GM06990 (cell line): ENCODE measurements at regions not wholly inside any gene's neighbourhood (a gene's known extent, or its start where the extent isn't known, plus 50 kb on each side); places are given as distances from the start of the nearest gene placed in this dataset.

Experiments used
- DNase-seq: peaks from one replicate; pipeline ENCODE4 v3.0.0-alpha.2; 2011; ENCODE audit not compliant: insufficient read length; ENCODE audit errors: extremely low read depth
- H3K27me3 ChIP-seq: replicated peaks from 2 replicates; pipeline ENCODE4 v1.6.0; 2011; ENCODE audit warnings: low read length; ENCODE audit not compliant: control insufficient read depth, insufficient read depth
- H3K36me3 ChIP-seq: 2 replicates; pipeline ENCODE4 v1.5.1; 2011; ENCODE audit warnings: low read length; ENCODE audit not compliant: control insufficient read depth, insufficient read depth
- H3K4me3 ChIP-seq: replicated peaks from 2 replicates; pipeline ENCODE4 v1.5.1; 2011; ENCODE audit warnings: low read depth, mild to moderate bottlenecking, control low read depth, low read length
- TF ChIP-seq, protein P1 (sequence below): IDR thresholded peaks from 2 replicates; pipeline ENCODE4 v1.5.1; 2011; ENCODE audit warnings: low read length, control low read depth, mild to moderate bottlenecking, inconsistent platforms; ENCODE audit not compliant: insufficient read depth, poor library complexity, severe bottlenecking

DNA sequence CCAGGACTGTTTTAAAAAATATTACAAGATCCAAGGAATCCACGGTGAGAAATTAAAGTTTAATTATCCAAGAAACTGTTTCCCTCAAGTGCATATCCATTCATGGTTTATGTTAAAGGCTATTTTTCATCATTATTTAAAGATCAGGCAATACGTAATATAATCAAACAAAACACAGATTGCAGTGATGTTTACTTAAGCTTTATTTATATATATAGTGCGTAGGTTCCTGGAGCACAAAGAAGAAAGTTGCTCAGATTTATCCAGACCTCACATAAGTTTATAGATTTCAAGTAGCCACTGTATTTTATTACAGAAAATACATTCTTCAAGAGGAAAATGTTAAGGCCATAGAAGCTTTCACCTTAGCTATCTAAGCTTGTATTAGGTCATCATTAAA is 210.0 kb upstream of the KLF14 start:
- peaks cover 13% of the 10 kb centered on the region for H3K36me3 ChIP-seq
- no peak overlapping the region for H3K4me3 ChIP-seq
- TF ChIP-seq, protein P1, sequence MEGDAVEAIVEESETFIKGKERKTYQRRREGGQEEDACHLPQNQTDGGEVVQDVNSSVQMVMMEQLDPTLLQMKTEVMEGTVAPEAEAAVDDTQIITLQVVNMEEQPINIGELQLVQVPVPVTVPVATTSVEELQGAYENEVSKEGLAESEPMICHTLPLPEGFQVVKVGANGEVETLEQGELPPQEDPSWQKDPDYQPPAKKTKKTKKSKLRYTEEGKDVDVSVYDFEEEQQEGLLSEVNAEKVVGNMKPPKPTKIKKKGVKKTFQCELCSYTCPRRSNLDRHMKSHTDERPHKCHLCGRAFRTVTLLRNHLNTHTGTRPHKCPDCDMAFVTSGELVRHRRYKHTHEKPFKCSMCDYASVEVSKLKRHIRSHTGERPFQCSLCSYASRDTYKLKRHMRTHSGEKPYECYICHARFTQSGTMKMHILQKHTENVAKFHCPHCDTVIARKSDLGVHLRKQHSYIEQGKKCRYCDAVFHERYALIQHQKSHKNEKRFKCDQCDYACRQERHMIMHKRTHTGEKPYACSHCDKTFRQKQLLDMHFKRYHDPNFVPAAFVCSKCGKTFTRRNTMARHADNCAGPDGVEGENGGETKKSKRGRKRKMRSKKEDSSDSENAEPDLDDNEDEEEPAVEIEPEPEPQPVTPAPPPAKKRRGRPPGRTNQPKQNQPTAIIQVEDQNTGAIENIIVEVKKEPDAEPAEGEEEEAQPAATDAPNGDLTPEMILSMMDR, result no peak
- H3K27me3 ChIP-seq, result no peaks in the 10 kb centered on the region
- DNase-seq, result no peak

DNA sequence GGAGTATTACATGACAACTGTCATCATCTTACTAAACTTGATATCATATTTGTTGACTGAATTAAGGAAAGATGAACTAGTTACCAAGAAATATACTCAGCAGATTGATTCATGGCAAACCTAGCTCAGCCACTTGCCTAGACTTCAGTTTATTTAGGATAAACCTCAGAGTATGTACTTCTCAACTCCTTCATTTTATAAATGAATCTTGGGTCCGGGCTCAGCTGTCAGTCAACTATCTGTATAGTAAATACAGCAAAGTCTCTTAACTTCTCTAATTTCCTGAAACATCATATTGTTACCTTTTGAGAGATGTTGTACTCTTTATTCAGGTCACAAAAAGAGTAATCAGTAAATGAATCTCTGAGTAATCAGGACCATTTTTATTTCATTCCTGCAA is 211.0 kb upstream of the KLF14 start:
- Histone ChIP-seq H3K36me3 (peaks cover 13% of the 10 kb centered on the region), H3K27me3 (no peaks in the 10 kb centered on the region), H3K4me3 (no peak overlapping the region)
- DNase-seq, result no peak
- TF ChIP-seq, protein P1, result no peak

DNA sequence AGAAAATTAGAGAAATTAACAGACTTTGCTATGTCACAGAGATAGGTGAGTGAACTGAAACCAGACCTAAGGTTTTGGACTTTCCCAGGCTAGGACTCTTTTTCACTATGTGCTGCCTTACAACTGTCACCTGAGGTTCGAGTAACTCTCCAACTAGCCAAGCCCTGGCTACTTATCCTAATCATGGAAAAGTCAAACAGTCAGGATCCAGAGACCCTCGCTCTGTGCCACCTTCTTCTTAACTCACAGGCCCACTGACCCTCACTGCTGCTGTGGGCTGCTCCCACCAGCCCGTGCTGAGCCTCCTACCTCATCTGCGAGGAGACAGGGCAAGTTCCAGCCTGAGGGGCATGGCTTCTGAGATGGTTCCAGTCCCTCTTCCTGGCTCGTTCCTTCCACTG is 211.4 kb upstream of the KLF14 start:
- TF ChIP-seq, protein P1, result no peak
- DNase-seq, result peak; percentile 28
- Histone ChIP-seq H3K27me3 (no peaks in the 10 kb centered on the region), H3K36me3 (peaks cover 13% of the 10 kb centered on the region), H3K4me3 (peak overlapping the region; percentile 26; the same call in 1 of the 2 replicates)

DNA sequence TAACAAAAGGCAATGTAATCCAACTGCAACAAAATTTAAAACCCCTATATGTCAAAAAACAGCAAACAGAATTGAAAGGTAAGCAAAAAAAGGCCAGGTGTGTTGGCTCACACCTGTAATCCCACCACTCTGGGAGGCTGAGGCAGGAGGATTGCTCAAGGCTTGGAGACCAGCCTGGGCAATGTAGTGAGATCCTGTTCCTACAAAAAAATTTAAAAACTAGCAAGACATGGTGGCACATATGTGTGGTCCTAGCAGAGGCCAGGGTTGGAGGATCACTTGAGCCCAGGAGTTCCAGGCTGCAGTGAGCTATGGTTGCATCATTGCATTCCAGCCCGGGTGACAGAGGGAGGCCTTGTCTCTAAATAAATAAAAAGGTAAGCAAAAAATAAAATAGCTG is 212.1 kb upstream of the KLF14 start:
- TF ChIP-seq, protein P1, result no peak
- Histone ChIP-seq H3K27me3 (no peaks in the 10 kb centered on the region), H3K4me3 (no peak overlapping the region), H3K36me3 (peaks cover 17% of the 10 kb centered on the region)
- DNase-seq, result no peak

DNA sequence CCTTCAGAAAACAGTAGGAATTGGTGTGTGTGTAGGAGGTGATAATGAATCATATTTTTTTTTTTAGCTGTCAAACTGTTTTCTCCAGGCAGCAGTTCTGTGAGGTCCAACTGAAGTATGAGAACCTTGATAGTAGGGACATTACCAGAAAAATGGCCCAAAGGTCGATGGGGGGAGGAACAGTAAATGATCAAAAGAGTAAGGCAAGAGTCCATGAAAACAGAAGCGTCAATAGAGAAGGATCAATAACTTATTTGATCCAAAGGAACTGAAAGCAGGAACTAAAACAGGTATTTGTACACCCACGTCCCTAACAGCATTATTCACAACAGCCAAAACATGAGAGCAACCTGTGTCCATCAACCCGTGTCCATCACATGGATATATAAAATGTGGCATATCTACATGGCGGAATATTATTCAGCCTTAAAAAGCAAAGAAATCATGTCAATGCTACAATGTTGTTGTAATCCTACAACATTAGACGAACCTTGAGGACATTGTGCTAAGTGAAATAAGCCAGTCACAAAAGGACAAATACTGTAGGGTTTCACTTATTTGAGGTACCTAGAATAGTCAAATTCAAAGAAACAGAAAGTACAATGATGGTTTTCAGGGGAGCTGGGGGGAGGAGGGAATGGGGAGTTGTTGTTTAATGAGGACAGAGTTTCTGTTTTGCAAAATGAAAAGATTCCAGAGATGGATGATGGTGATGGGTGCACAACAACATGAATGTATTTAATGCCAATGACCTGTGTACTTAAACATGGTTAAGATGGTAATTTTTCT is 214.0 kb upstream of the KLF14 start:
- Histone ChIP-seq H3K36me3 (peaks cover 15% of the 10 kb centered on the region), H3K27me3 (no peaks in the 10 kb centered on the region), H3K4me3 (no peak overlapping the region; the same call in 1 of the 2 replicates)

More for the DNA sequence above, 214.0 kb upstream of the KLF14 start:
- TF ChIP-seq, protein P1, result no peak
- no peak for DNase-seq
